IMR-90 (cell line): ENCODE measurements at regions not wholly inside any gene's neighbourhood (a gene's known extent, or its start where the extent isn't known, plus 50 kb on each side); places are given as distances from the start of the nearest gene placed in this dataset.

Experiments
- ATAC-seq: fragments of 200-7000 bp; cut with Tn5 transposase; 2 replicates; pipeline ENCODE4 v1.9.1; 2020; ENCODE audit warnings: low read depth, mild to moderate bottlenecking, moderate library complexity
- BruUV-seq: library from RNA; stranded (reverse); fragments of 400-500 nt; replicated peaks from 2 replicates; lab custom pipeline; 2021; lab: Mats Ljungman, UMichigan
- CTCF ChIA-PET: fragments of 300-600 bp; formaldehyde crosslinking; extraction: SDS; loops from one replicate; lab custom pipeline; 2021; ENCODE audit warnings: antibody characterized with exemption; lab: Yijun Ruan, JAX
- POLR2A ChIA-PET: fragments of 300-600 bp; sonication (Branson Sonifier 250); formaldehyde crosslinking; loops from one replicate; lab custom pipeline; 2022; ENCODE audit warnings: antibody characterized with exemption; ENCODE audit not compliant: unreplicated experiment; lab: Charles Lee
- DNase-seq: peaks from one replicate; pipeline ENCODE4 v3.0.0; 2013
- H2AFZ ChIP-seq: replicated peaks from 2 replicates; pipeline ENCODE3; 2013; ENCODE audit warnings: low read length, mild to moderate bottlenecking; ENCODE audit not compliant: poor library complexity
- H2AK5ac ChIP-seq: 2 replicates; pipeline ENCODE4 v1.6.1; 2013; ENCODE audit warnings: low read depth, low read length, inconsistent platforms
- H2AK9ac ChIP-seq: replicated peaks from 2 replicates; pipeline ENCODE3; 2013; ENCODE audit warnings: mild to moderate bottlenecking, low read depth, low read length, moderate library complexity; ENCODE audit not compliant: poor library complexity
- H2BK120ac ChIP-seq: 2 replicates; pipeline ENCODE4 v1.6.1; 2013; ENCODE audit warnings: low read depth, low read length, inconsistent platforms
- H2BK15ac ChIP-seq: 3 replicates; pipeline ENCODE4 v1.6.1; 2013; ENCODE audit warnings: low read depth, low read length, inconsistent platforms
- H2BK20ac ChIP-seq: 2 replicates; pipeline ENCODE4 v1.6.1; 2013; ENCODE audit warnings: low read depth, mild to moderate bottlenecking, inconsistent platforms, low read length, moderate library complexity
- H2BK5ac ChIP-seq: 2 replicates; pipeline ENCODE4 v1.6.1; 2013; ENCODE audit warnings: mild to moderate bottlenecking, low read depth, low read length, inconsistent platforms; ENCODE audit not compliant: poor library complexity, severe bottlenecking
- H3K14ac ChIP-seq: replicated peaks from 2 replicates; pipeline ENCODE4 v1.6.1; 2013; ENCODE audit warnings: low read depth, low read length, inconsistent platforms
- H3K18ac ChIP-seq: 2 replicates; pipeline ENCODE4 v1.6.1; 2013; ENCODE audit warnings: low read depth, low read length, control low read depth
- H3K23ac ChIP-seq: 2 replicates; pipeline ENCODE4 v1.6.1; 2013; ENCODE audit warnings: low read depth, low read length, inconsistent platforms
- H3K27ac ChIP-seq: 2 replicates; pipeline ENCODE4 v1.5.1; 2013; ENCODE audit warnings: mild to moderate bottlenecking, control low read depth, low read length; ENCODE audit not compliant: insufficient read depth
- H3K27me3 ChIP-seq: 2 replicates; pipeline ENCODE4 v1.6.1; 2013; ENCODE audit warnings: low read length; ENCODE audit not compliant: control insufficient read depth, insufficient read depth
- H3K36me3 ChIP-seq: 2 replicates; pipeline ENCODE4 v1.6.1; 2013; ENCODE audit warnings: low read length, mixed read lengths; ENCODE audit not compliant: control insufficient read depth, insufficient read depth
- H3K4ac ChIP-seq: 2 replicates; pipeline ENCODE4 v1.6.1; 2013; ENCODE audit warnings: low read depth, low read length, inconsistent platforms
- H3K4me1 ChIP-seq: 2 replicates; pipeline ENCODE4 v1.6.1; 2013; ENCODE audit warnings: low read length, mixed read lengths; ENCODE audit not compliant: control insufficient read depth, insufficient read depth
- H3K4me2 ChIP-seq: 2 replicates; pipeline ENCODE4 v1.6.1; 2013; ENCODE audit warnings: low read depth, mild to moderate bottlenecking, control low read depth, low read length, moderate library complexity
- H3K4me3 ChIP-seq: 2 replicates; pipeline ENCODE4 v1.5.1; 2013; ENCODE audit warnings: low read depth, mild to moderate bottlenecking, control low read depth, low read length, moderate library complexity; ENCODE audit not compliant: insufficient read depth
- H3K56ac ChIP-seq: 2 replicates; pipeline ENCODE4 v1.6.1; 2013; ENCODE audit warnings: low read length, inconsistent platforms; ENCODE audit not compliant: insufficient read depth; ENCODE audit errors: extremely low read depth
- H3K79me1 ChIP-seq, 2 experiments: 2 replicates each; pipeline ENCODE4 v1.6.1; 2013; ENCODE audit warnings: low read length in 2 of 2, inconsistent platforms in 1 of 2, low read depth in 1 of 2
- H3K9ac ChIP-seq: 2 replicates; pipeline ENCODE4 v1.6.1; 2013; ENCODE audit warnings: low read depth, low read length, control low read depth
- H3K9me1 ChIP-seq: 2 replicates; pipeline ENCODE4 v1.6.1; 2013; ENCODE audit warnings: low read length, inconsistent platforms; ENCODE audit not compliant: insufficient read depth
- H3K9me3 ChIP-seq: 2 replicates; pipeline ENCODE4 v1.6.1; 2013; ENCODE audit warnings: low read length; ENCODE audit not compliant: control insufficient read depth, insufficient read depth
- H4K20me1 ChIP-seq: 2 replicates; pipeline ENCODE4 v1.6.1; 2013; ENCODE audit warnings: low read length, inconsistent platforms; ENCODE audit not compliant: insufficient read depth
- H4K5ac ChIP-seq: 2 replicates; pipeline ENCODE4 v1.6.1; 2013; ENCODE audit warnings: mild to moderate bottlenecking, low read depth, low read length, control low read depth
- H4K8ac ChIP-seq, 2 experiments: 2 replicates each; pipeline ENCODE4 v1.6.1; 2013; ENCODE audit warnings: low read depth in 2 of 2, low read length in 2 of 2, control low read depth in 1 of 2, inconsistent platforms in 1 of 2
- H4K91ac ChIP-seq: 2 replicates; pipeline ENCODE4 v1.6.1; 2013; ENCODE audit warnings: low read depth, low read length, inconsistent platforms; ENCODE audit not compliant: insufficient read depth
- CEBPB ChIP-seq: IDR thresholded peaks from 2 replicates; pipeline ENCODE4 v1.6.1; 2012; ENCODE audit warnings: low read depth, low read length, improper control_type of control experiment
- CHD1 ChIP-seq: IDR thresholded peaks from 2 replicates; pipeline ENCODE4 v1.6.1; 2012; ENCODE audit warnings: low read depth, low read length, improper control_type of control experiment
- FOS ChIP-seq: fragments of 150-350 bp; IDR thresholded peaks from 2 replicates; pipeline ENCODE4 v1.6.1; 2016; ENCODE audit warnings: low read depth, low read length
- MAFK ChIP-seq: IDR thresholded peaks from 2 replicates; pipeline ENCODE4 v1.6.1; 2012; ENCODE audit warnings: low read depth, low read length, improper control_type of control experiment
- MAZ ChIP-seq: IDR thresholded peaks from 2 replicates; pipeline ENCODE4 v1.6.1; 2012; ENCODE audit warnings: low read depth, mild to moderate bottlenecking, low read length, improper control_type of control experiment, moderate library complexity, borderline replicate concordance
- NFE2L2 ChIP-seq: fragments of 150-350 bp; IDR thresholded peaks from 2 replicates; pipeline ENCODE4 v1.6.1; 2016; ENCODE audit warnings: low read depth, mild to moderate bottlenecking, low read length
- POLR2A ChIP-seq: IDR thresholded peaks from 2 replicates; pipeline ENCODE4 v1.6.1; 2012; ENCODE audit warnings: mild to moderate bottlenecking, low read depth, low read length
- RAD21 ChIP-seq: IDR thresholded peaks from 2 replicates; pipeline ENCODE4 v1.6.1; 2012; ENCODE audit warnings: low read length, improper control_type of control experiment
- RFX5 ChIP-seq: IDR thresholded peaks from 2 replicates; pipeline ENCODE4 v1.8.0; 2012; ENCODE audit warnings: low read depth, mild to moderate bottlenecking, low read length, moderate library complexity
- SMC3 ChIP-seq: fragments of 150-350 bp; IDR thresholded peaks from 2 replicates; pipeline ENCODE4 v1.6.1; 2016; ENCODE audit warnings: low read depth, mild to moderate bottlenecking, antibody characterized with exemption, low read length, moderate library complexity
- WGBS, 2 experiments: methylation state at CpG; one replicate each; pipeline versions ENCODE4 v1.1.5 to v1.1.7; 2013; ENCODE audit warnings: missing lambda C conversion rate in 2 of 2; ENCODE audit not compliant: insufficient read length in 1 of 2; ENCODE audit errors: extremely low coverage in 2 of 2; 5-methylcytosine and 5-hydroxymethylcytosine counted together
- dilution Hi-C: fragments of 300-500 bp; cut with HindIII; formaldehyde crosslinking; loops from one replicate; pipeline ENCODE4 v1.14.3; 2018; ENCODE audit warnings: low sequenced_read_pairs; ENCODE audit not compliant: unreplicated experiment
- in situ Hi-C: fragments of 300-500 bp; cut with MboI; formaldehyde crosslinking; loops from 3 replicates; pipeline ENCODE4 v1.14.3; 2019; ENCODE audit warnings: low sequenced_read_pairs, inconsistent platforms, mixed read lengths
- intact Hi-C: fragments of 100-400 bp; cut with micrococcal nuclease; formaldehyde crosslinking; loops from 2 replicates; pipeline ENCODE4 v1.10.0; 2022
- TF ChIP-seq, protein P1 (sequence below): fragments of 150-350 bp; IDR thresholded peaks from 2 replicates; pipeline ENCODE4 v1.6.1; 2017; ENCODE audit warnings: mild to moderate bottlenecking, antibody characterized with exemption, low read length, low read depth
- TF ChIP-seq, protein P2 (sequence below): fragments of 150-350 bp; IDR thresholded peaks from 2 replicates; pipeline ENCODE4 v1.6.1; 2016; ENCODE audit warnings: low read depth, mild to moderate bottlenecking, low read length, moderate library complexity, borderline replicate concordance
- TF ChIP-seq, protein P3 (sequence below): conservative IDR thresholded peaks from 2 replicates; pipeline ENCODE4 v1.5.1; 2012; ENCODE audit warnings: mild to moderate bottlenecking, low read depth, low read length, improper control_type of control experiment

DNA sequence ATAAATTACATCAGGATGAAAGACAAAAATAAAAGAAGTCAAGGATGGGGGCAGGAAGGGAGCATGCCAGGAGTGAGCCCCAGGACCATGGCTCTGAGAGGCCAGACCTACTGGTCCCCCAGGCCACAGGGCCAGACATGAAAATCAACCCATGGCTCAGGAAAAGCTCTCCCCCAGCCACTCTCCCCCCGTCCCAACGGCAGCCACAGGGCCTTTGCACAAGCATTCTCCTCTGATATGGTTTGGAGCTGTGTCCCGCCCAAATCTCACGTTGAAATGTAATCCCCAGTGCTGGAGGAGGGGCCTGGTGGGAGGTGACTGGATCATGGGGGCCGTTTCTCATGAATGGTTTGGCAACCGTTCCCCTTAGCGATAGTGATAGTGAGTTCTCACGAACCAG is 80.8 kb upstream of the ANO1 start:
- peaks cover 0 to 61% of the 10 kb centered on the region in 2 experiments for H3K79me1 ChIP-seq
- no TSS peak for BruUV-seq
- H3K14ac ChIP-seq: no peak overlapping the region
- no peak overlapping the region for H2BK15ac ChIP-seq
- H4K20me1 ChIP-seq: no peaks in the 10 kb centered on the region; the same call in 1 of the 2 replicates
- peaks cover 6% of the 10 kb centered on the region for H3K9me3 ChIP-seq
- no peak overlapping the region for H2BK5ac ChIP-seq
- no peak overlapping the region for H4K8ac ChIP-seq
- no peak overlapping the region for H3K56ac ChIP-seq
- H3K4me2 ChIP-seq: no peak overlapping the region
- H2BK20ac ChIP-seq: no peak overlapping the region
- H2AFZ ChIP-seq: no peak overlapping the region
- dilution Hi-C loops: no loop called here
- DNase-seq: no peak
- H3K4ac ChIP-seq: no peak overlapping the region
- no peak for TF ChIP-seq MAFK
- no peak for TF ChIP-seq RFX5
- TF ChIP-seq, protein P1, sequence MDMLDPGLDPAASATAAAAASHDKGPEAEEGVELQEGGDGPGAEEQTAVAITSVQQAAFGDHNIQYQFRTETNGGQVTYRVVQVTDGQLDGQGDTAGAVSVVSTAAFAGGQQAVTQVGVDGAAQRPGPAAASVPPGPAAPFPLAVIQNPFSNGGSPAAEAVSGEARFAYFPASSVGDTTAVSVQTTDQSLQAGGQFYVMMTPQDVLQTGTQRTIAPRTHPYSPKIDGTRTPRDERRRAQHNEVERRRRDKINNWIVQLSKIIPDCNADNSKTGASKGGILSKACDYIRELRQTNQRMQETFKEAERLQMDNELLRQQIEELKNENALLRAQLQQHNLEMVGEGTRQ: no peak
- no peak for TF ChIP-seq CEBPB
- no peak for TF ChIP-seq MAZ
- TF ChIP-seq FOS: no peak
- TF ChIP-seq CHD1: no peak
- TF ChIP-seq SMC3: no peak
- TF ChIP-seq, protein P2, sequence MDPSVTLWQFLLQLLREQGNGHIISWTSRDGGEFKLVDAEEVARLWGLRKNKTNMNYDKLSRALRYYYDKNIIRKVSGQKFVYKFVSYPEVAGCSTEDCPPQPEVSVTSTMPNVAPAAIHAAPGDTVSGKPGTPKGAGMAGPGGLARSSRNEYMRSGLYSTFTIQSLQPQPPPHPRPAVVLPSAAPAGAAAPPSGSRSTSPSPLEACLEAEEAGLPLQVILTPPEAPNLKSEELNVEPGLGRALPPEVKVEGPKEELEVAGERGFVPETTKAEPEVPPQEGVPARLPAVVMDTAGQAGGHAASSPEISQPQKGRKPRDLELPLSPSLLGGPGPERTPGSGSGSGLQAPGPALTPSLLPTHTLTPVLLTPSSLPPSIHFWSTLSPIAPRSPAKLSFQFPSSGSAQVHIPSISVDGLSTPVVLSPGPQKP: no peak
- TF ChIP-seq, protein P3, sequence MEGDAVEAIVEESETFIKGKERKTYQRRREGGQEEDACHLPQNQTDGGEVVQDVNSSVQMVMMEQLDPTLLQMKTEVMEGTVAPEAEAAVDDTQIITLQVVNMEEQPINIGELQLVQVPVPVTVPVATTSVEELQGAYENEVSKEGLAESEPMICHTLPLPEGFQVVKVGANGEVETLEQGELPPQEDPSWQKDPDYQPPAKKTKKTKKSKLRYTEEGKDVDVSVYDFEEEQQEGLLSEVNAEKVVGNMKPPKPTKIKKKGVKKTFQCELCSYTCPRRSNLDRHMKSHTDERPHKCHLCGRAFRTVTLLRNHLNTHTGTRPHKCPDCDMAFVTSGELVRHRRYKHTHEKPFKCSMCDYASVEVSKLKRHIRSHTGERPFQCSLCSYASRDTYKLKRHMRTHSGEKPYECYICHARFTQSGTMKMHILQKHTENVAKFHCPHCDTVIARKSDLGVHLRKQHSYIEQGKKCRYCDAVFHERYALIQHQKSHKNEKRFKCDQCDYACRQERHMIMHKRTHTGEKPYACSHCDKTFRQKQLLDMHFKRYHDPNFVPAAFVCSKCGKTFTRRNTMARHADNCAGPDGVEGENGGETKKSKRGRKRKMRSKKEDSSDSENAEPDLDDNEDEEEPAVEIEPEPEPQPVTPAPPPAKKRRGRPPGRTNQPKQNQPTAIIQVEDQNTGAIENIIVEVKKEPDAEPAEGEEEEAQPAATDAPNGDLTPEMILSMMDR: no peak
- no peak for TF ChIP-seq POLR2A
- TF ChIP-seq RAD21: no peak
- TF ChIP-seq NFE2L2: no peak
- no peaks in the 10 kb centered on the region for H3K27me3 ChIP-seq
- no peak overlapping the region for H2AK9ac ChIP-seq
- in situ Hi-C loops: no loop called here
- H3K27ac ChIP-seq: no peak overlapping the region
- H3K9me1 ChIP-seq: peaks cover 21% of the 10 kb centered on the region
- H3K9ac ChIP-seq: no peak overlapping the region
- ChIA-PET CTCF (no interaction called here), POLR2A (no interaction called here)
- no peak overlapping the region for H2AK5ac ChIP-seq
- no peaks in the 10 kb centered on the region for H3K36me3 ChIP-seq
- H3K23ac ChIP-seq: no peak overlapping the region
- no CpG with 5 or more reads among the region's 8 CpGs for WGBS, 2 experiments
- H3K4me1 ChIP-seq: peaks cover 13% of the 10 kb centered on the region
- no peak overlapping the region for H2BK120ac ChIP-seq
- H4K91ac ChIP-seq: no peak overlapping the region
- ATAC-seq: no peak
- intact Hi-C loops: no loop called here
- no peak overlapping the region for H3K18ac ChIP-seq
- H3K4me3 ChIP-seq: no peak overlapping the region
- no peak overlapping the region for H4K5ac ChIP-seq
